HG03469 (cell line): ENCODE measurements at regions not wholly inside any gene's neighbourhood (a gene's known extent, or its start where the extent isn't known, plus 50 kb on each side); places are given as distances from the start of the nearest gene placed in this dataset.

Experiments used
- ATAC-seq: cut with Tn5 transposase; IDR thresholded peaks from one replicate; pipeline ENCODE4 v1.9.1; 2021; ENCODE audit warnings: mild to moderate bottlenecking, moderate library complexity, moderate number of reproducible peaks; ENCODE audit not compliant: unreplicated experiment

DNA sequence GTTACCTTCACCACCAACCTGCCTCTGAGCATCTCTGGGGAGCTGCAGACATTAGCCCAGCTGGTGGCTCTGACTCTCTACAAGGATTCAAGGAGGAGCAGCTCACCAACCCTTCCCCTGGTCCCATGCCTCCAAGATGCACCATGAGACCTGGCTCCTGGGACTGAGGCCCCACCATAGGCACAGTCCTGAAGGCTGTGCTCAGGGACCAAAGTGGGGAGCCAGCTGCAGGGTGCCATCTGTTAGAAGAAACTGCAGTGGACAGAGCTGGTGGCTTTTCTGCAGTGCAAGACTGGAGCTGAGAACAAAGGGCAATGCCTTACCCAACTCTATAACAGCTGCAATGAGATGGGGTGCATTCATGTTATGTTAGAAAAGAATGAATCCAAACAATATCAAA is 581.6 kb downstream of the TCERG1L start:
- ATAC-seq: no peak

DNA sequence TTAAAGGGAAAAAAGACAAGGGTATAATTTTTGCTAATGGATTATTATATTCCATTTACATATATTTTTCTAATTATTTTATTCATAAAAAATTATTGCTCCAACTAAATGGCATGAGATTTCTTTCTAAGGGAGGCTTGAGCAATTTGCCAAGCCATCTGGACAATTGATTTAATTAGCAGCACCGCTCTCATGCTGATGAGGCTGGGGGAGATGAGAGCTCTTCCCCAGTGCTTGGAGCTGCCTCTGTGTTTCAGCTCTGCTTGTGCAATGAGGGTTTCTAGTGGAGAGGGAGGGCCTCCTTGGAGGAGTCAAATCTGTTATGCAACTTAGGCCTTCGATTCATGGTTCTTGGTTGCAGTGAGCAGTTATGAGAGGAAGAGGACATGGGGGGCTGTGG is 574.3 kb downstream of the TCERG1L start:
- ATAC-seq: no peak

DNA sequence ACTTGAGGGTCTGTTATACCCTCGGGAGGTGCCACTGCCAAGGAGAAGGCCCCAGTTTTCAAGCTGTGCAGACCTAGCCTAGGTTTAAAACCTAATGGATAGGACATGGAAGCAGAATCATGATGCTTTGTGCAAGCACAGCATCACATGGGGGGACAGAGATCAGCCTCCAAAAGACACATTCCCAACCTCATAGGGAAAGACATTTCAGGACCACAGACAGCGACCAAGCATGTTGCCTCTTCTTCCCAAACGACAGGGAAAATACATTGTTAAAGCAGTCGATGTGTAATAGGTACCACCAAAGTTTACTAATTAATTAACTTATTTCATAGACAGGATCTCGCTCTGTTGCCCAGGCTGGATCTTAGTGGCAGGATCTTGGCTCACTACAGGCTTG is 573.9 kb downstream of the TCERG1L start:
- no peak for ATAC-seq

DNA sequence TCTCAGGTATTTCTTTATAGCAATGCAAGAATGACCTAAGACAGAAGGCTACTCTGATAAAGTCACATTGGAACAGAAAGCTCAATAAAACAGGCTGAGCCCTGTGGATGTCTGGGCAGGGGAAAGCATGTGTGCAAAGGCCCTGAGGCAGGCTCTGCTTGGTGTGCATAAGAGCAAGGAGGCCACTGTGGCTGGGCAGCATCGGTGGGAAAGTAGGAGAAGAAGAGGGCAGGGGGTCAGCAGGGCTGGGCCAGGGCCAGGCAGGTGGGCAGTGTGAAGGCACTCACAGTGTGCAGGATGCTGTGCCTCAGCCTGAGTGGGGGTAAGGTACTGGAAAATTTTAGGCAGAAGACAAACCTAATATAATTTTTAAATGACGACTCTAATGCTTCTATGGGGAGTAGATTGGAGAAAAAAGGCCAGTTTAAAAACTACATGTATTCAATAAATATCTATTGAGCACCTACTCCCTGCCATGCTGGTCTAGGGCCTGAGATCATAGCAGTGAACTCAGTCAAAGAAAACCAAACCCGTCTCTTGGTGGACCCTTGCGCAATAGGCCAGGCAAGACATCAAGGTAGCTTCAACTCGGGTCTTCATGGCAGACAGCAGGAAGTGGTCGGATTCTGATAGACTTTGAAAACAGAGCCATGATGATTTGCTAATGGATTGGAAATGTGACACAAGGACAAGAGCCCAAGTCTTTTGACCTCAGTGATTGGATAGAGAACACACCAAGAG is 572.3 kb downstream of the TCERG1L start:
- ATAC-seq: no peak

DNA sequence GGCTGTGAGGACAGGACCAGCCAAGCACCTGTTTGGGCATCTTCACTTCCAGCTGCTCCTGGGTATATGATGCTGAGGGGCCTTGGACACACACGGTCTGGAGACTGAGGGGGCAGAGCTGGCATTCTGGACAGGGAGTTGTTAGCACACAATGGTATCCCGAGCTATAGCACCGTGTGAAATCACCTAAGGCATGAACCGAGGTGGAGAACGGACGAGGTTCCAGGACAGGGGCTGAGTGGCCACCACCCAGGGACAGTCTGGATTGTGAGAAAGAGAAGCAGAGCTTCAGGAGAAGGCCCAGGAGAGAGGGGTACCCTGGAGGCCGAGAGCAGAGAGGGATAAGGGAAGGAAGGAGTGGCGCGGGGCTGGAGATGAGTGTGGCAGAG is 571.8 kb downstream of the TCERG1L start:
- ATAC-seq: no peak

DNA sequence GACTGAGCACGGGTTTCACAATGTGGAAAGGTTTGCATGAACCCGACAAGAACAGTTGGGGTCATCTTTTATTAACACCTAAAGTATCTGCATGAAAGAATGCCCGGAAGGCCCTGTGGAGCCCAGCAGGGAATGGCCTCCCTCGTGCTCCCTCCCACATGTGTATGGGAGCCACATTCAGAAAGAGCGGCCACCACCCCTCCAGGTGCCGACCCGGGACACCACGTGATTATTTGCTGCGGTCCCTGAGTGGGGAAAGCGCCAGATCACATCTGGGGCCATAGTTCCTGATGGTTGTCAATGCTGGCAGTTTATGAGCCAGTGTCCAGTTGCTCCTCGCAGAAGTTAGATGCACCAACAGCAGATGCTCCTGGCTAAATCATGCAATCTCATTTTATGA is 571.4 kb downstream of the TCERG1L start:
- no peak for ATAC-seq

DNA sequence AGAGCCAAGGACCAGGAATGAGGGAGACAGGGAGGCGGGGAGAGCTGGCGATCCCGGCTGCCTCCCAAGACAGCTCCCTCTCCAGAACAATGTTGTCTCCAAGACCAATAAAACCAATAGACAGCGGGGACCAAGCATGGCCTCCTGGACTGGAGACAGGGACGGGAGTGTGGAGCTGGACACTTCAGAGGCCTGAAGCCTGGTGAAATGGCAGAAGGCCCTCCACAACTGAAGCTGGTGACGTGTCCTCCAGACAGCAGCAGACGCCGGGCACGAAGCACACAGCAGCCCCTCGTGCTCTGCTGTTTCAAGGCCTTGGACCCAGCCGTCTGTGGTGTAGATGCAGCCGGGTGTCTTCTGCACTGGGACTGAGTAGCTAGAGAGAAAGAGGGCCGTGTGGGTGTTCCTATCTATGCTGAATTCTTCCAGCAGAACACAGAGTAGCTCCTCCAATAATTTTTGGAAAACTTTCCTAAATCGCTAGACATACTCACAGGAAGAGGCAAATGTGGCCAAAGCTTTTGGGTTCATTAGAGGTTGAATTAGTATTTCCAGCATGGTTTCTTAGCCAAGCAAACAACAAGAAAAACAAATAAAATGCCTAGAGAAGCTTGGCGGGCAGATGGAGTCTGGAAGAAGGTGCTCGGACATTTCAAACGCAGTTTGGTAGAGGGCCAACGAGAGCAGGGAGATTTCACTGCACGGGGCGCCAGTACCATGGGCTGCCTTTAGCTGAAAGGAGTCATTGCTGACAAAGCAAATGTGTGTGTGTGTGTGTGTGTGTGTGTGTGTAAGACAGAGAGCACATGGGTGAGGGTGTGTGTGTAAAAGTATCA is 570.4 kb downstream of the TCERG1L start:
- no peak for ATAC-seq

DNA sequence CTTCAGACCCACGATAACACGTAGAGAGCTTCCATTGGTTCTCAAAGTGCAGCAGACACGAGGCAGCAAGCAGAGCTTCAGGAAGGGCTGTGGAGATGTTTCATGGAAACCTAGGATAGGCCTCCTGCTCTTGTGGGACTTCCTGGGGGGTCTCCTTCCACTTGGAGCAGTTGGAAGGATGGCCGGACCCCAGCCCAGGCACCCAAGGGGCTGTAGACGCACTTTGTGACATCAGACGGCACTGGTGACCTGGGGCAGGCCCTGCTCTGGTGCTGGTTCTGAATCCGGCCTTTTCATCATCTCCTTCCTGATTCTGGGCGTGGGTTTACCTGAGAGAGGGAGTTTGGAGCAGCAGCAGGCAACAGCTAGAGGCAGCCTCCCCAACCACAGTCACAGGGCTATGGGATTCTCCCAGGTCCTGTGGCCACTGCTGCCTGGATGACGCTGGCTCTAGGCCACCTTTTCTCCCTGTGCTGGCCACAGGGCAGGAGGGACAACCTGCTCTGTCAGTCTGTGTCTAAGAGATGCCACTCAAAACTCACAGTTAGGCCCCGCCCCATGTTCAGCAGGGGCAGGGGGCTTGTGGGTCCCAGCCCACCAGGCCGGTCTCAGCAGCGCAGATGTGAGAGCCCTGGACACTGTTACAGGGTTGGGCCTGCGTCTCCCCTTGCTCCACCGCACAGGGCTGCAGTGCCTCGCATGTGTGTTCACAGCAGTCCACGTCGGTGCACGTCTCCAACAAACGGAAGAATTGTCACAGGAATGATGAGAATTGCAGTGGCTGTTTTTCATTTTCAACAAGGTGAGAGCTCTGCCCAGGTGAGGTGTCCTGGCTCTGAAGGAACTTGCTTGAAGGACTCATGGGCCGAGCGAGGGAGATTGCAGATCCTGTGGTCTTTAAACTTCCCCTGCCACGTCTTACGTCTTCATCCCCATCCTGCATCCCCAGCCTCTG is 569.3 kb downstream of the TCERG1L start:
- no peak for ATAC-seq

DNA sequence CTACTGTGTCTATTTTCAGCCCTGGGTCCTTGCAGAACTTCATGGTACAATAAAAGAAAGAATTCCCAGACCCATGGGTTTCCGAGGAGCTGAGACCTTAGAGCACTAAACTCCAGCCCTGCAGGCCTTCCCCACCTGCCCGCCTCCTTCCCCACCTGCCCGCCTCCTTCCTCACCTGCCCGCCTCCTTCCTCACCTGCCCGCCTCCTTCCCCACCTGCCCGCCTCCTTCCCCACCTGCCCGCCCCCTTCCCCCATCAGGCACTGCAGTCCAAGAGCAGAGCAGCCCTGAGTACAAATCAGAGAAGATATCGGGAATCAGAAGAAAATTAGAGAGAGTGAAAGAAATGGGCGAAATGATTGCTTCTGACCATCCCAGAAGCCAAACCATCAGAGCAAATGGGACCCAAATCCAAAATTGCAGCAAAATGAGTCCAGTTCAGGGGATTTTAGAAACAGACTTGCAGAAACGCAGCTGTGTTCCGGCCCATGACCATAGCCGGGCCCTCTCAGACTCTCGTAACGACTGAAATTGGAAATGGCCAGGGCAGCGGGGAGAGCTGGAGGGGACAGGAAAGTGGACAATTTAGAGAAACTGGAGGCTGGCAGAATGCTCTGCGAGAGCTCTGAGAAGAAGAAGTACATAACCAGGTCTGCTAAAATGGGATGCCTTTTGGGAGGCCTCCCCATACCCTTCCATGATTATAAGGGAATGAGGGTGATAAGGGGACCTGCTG is 568.4 kb downstream of the TCERG1L start:
- ATAC-seq: no peak

DNA sequence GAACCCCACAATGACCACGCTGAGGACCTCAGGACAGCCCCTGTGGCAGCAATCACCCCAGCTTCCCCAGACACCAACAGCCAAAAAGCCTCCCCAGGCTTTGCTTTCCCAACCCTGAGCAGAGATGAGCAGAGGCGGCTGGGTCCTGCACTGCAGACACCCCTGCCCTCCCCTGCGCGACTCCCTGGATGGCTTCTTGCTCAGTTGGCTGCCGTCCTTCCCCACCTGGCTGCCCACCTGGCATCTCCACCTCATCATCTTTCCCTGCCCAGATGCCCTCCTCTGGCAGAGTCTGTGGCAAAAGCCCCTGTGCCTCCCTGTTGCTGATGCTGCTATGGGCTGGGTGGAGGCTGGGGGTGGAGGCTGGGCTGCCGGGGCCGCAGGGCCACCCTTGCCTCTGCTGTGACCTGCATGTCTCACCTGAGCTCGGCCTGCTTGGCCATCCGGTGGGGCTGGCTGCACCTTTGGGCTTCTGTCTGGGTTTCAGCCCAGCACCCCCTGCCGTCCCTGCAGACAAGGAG is 567.7 kb downstream of the TCERG1L start:
- no peak for ATAC-seq

DNA sequence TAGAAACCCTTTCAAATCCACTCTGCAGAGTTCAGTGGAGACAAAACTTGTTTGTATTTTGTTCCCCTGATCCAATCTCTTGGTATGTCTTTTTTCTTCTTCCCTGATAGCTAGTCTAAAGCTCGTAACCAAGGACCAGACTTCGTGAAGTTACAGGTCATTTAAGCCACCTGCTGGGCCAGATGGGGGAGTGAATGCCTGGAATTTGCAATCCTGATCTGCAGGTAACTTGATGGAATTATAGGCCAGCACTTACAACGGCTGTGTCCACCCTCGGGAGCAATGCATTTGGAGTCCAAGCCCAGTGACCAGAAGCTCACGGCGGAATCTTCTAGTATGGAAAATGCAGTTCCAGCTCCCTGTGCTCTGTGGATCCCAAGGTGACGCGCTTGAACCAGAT is 566.9 kb downstream of the TCERG1L start:
- ATAC-seq: no peak

DNA sequence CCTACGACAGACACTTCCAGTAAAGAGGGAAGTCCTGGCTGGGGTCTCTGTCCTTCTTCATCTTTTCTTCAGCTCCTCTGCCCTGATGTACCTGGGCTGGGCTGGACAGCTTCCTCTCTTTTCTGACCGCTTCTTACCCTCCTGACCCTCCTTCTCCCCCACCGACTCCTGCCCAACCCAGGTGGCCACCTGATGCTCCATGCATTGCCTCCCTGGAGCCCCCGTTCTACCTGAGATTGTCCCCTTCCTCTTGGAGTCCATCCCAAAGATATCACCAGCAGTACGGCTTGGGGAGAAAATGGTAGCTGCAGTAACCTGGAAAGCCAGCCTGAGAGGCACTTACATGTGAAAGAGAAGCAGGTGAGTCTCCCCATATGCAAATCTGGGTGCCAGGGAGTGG is 566.3 kb downstream of the TCERG1L start:
- no peak for ATAC-seq

DNA sequence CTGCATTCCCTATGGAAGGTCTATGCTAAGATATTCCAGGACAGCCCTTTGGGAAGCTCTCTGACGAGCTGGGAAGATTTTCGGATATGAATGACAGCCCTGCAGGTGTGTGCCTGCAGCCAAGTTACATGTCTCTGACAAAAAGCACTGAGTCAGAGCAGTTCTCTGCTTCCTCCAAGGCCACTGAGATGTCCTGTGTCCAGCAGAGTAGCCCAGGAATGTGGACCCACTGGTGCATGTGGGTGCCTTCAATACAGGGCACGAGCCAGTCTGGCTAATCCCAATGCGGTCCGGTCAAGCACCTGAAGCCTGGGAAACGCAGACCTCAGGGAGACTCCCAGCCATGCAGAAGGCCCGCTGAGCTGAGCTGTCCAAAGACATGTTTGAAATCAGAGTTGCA is 565.7 kb downstream of the TCERG1L start:
- no peak for ATAC-seq

DNA sequence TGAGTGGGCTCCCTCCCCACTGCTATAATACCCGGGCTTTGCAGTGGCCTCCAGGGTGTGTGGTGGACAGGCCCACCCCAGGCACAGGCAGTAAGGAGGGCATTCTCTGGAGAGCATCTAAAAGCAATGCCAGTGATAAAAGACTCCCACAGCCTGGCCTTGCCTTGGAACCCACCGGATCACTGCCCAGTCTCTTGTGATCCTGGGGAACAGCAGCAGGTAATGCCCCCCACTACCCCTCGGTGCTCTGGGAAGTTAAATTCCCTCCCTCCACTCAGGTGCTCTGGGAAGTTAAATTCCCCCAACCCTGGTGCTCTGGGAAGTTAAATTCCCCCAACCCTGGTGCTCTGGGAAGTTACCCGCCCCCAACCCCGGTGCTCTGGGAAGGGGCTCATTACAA is 565.2 kb downstream of the TCERG1L start:
- ATAC-seq: no peak

DNA sequence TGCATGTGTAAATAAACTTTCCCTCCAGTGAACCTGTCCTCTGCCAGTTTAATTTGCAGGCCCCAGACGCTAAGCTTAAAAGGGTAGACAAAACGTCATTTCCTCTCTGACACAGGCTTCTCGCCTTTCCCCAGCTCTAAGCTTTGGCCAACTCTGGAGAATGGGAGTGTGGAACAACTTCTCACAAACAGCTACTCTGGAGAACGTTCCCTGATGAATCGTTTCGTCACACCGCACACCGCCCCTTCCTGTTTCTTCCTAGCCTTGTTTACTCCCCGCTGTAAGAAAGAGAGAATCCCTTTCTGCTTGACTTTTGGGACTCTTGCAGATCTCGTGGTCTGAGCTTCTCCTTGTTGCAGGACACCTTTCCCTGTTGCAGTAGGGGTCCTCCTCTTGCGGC is 564.2 kb downstream of the TCERG1L start:
- no peak for ATAC-seq

DNA sequence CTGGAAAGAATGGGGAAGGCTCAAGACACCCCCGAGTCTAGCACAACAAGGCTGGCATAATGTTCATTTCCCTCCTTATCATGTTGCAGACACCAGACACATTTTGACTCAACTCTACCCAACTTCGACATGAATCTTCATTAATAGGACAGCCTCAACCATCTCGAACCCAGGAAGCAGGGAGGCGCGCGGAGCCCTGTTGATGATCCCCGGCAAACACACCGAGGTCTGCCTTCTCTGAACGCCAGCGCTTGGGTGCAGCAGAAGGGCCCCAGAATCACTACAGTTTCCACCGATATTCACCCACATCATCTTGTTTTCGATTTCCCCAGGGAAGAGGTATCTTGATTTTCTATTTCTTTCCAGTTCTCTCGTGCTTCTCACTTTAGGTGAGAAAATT is 563.6 kb downstream of the TCERG1L start:
- no peak for ATAC-seq

DNA sequence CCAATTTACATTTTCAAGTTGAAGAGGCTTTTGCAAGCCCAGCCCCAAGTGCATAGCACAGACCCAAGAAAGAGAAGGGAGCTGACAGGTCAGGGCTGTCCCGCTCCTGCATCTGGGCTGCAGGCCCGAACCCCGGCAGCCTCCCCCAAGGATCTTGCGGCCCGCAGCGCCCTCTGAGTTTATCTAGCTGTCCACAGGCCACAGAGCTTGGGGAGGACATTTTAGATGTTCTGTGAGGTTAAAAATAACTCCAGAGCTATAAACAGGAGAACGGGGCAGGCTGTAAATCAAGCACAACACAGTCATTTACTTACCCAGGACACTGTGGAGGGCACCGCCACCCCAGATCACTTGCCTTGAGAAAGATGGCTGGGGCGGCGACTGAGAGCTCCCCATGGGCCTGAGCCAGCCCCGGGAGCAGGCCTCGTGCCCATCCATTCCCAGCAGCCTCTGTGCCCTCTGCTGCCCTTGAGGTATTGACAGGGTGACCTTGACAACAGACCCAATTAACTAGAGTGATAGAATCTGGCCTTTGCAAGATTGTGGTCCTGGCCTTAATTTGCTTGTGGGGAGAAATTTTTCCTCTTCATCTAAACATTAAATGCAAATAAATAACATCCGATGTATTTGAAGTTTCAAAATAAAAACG is 563.0 kb downstream of the TCERG1L start:
- ATAC-seq: no peak

DNA sequence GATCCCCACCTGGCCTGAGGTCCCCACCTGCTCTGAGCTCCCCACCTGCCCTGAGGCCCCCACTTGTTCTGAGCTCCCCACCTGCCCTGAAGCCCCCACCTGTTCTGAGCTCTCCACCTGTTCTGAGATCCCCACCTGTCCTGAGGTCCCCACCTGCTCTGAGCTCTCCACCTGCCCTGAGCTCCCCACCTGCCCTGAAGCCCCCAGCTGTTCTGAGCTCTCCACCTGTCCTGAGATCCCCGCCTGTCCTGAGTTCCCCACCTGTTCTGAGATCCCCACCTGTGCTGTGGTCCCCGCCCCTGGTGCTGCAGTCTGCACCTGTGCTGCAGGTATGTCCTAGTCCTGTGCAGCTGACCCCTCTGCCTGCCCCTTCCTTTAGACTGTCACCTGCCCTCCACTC is 561.6 kb downstream of the TCERG1L start:
- no peak for ATAC-seq

DNA sequence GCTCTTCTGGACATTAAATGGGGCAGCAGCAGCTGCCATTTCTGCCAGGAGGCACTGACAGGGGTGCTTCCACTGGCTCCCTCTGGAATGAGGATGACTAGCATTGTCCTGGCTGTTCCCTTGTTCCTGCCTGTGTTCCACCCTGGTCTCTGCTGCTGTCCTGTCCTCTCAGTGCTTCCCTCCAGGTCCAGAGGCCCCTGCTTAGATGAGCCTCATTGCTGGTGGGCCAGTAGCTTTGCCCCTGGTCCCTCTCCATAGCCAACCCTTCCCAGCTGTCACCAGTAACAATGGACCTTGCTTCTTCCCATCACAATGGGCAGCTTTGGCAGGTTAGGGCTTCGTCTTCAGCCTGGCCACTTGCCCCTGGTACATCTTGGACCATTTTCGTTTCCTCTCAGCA is 561.1 kb downstream of the TCERG1L start:
- no peak for ATAC-seq
